H1 (cell line): ENCODE measurements at regions not wholly inside any gene's neighbourhood (a gene's known extent, or its start where the extent isn't known, plus 50 kb on each side); places are given as distances from the start of the nearest gene placed in this dataset.

Source experiments
- CTCF ChIA-PET: fragments of 300-600 bp; sonication (Branson Sonifier 250); formaldehyde crosslinking; loops from one replicate; lab custom pipeline; 2021; ENCODE audit not compliant: partially characterized antibody; lab: Charles Lee
- POLR2A ChIA-PET: fragments of 300-600 bp; sonication (Branson Sonifier 250); formaldehyde crosslinking; loops from one replicate; lab custom pipeline; 2021; ENCODE audit warnings: inconsistent platforms; ENCODE audit not compliant: partially characterized antibody; lab: Charles Lee
- DNase-seq, 2 experiments: peaks; one replicate each; pipeline versions ENCODE4 v3.0.0 to v3.0.0-alpha.2; 2010 to 2022; ENCODE audit warnings: low spot score in 2 of 2, low read depth in 1 of 2, mixed read lengths in 1 of 2
- FAIRE-seq: peaks from 2 replicates; lab custom pipeline; 2011; peaks lifted over from hg19 to GRCh38; lab: Jason Lieb, UNC
- H2AFZ ChIP-seq: 2 replicates; pipeline ENCODE4 v1.8.1; 2012; ENCODE audit warnings: low read length, inconsistent platforms
- H2AK5ac ChIP-seq: 2 replicates; pipeline ENCODE4 v1.6.1; 2013; ENCODE audit warnings: low read depth, low read length
- H2BK120ac ChIP-seq: replicated peaks from 2 replicates; pipeline ENCODE3; 2013; ENCODE audit warnings: low read depth, low read length, inconsistent platforms
- H2BK12ac ChIP-seq: 2 replicates; pipeline ENCODE4 v1.6.1; 2013; ENCODE audit warnings: low read depth, low read length
- H2BK15ac ChIP-seq: 2 replicates; pipeline ENCODE4 v1.6.1; 2013; ENCODE audit warnings: low read length
- H2BK20ac ChIP-seq: 2 replicates; pipeline ENCODE4 v1.6.1; 2013; ENCODE audit warnings: low read length
- H2BK5ac ChIP-seq: 2 replicates; pipeline ENCODE4 v1.6.1; 2013; ENCODE audit warnings: low read depth, low read length
- H3K14ac ChIP-seq: 2 replicates; pipeline ENCODE4 v1.6.1; 2013; ENCODE audit warnings: inconsistent platforms; ENCODE audit not compliant: insufficient read length
- H3K18ac ChIP-seq: 2 replicates; pipeline ENCODE4 v1.6.1; 2013; ENCODE audit warnings: low read length; ENCODE audit errors: extremely low read depth
- H3K23ac ChIP-seq: 2 replicates; pipeline ENCODE4 v1.6.1; 2013; ENCODE audit warnings: inconsistent platforms; ENCODE audit not compliant: insufficient read length
- H3K23me2 ChIP-seq: 2 replicates; pipeline ENCODE4 v1.6.1; 2013; ENCODE audit warnings: low read depth, low read length
- H3K27ac ChIP-seq: 2 replicates; pipeline ENCODE4 v1.6.1; 2011; ENCODE audit warnings: low read depth, low read length, inconsistent platforms
- H3K27me3 ChIP-seq, 4 experiments: replicated peaks in 1 of 4; 1 replicate in 1 of 4; 2 replicates in 3 of 4; pipeline versions ENCODE4 v1.6.1 to v1.8.1; 2011 to 2013; ENCODE audit warnings: low read length in 3 of 4, mild to moderate bottlenecking in 3 of 4, inconsistent platforms in 2 of 4, mixed read lengths in 2 of 4, moderate library complexity in 1 of 4; ENCODE audit not compliant: control insufficient read depth in 3 of 4, insufficient read depth in 3 of 4; ENCODE audit errors: extremely low read depth in 1 of 4
- H3K36me3 ChIP-seq, 4 experiments: 2 replicates each; pipeline versions ENCODE4 v1.6.1 to v1.8.1; 2011 to 2013; ENCODE audit warnings: mild to moderate bottlenecking in 4 of 4, low read length in 3 of 4, moderate library complexity in 2 of 4, control low read depth in 1 of 4, inconsistent platforms in 1 of 4; ENCODE audit not compliant: insufficient read depth in 4 of 4, control insufficient read depth in 2 of 4
- H3K4ac ChIP-seq: replicated peaks from 2 replicates; pipeline ENCODE3; 2013; ENCODE audit warnings: low read length, low read depth, mixed read lengths, inconsistent platforms; ENCODE audit not compliant: insufficient read length
- H3K4me1 ChIP-seq, 4 experiments: replicated peaks in 1 of 4; 1 replicate in 1 of 4; 2 replicates in 3 of 4; pipeline versions ENCODE4 v1.6.1 to v1.8.1; 2011 to 2013; ENCODE audit warnings: low read length in 3 of 4, inconsistent platforms in 2 of 4, mixed read lengths in 1 of 4; ENCODE audit not compliant: insufficient read depth in 4 of 4, control insufficient read depth in 3 of 4
- H3K4me2 ChIP-seq, 2 experiments: 2 replicates each; pipeline versions ENCODE4 v1.6.1 to v1.8.1; 2011 to 2013; ENCODE audit warnings: low read depth in 2 of 2, low read length in 2 of 2, control low read depth in 1 of 2, inconsistent platforms in 1 of 2, mild to moderate bottlenecking in 1 of 2; ENCODE audit not compliant: insufficient read depth in 1 of 2
- H3K4me3 ChIP-seq, 4 experiments: fragments of 200-600, 300-600 bp in 1 of 4; sonication (generic), shearing (Covaris generic), sonication (Bioruptor Twin) in 1 of 4; 2 replicates each; pipeline versions ENCODE4 v1.5.1 to v1.8.1; 2011 to 2016; ENCODE audit warnings: low read length in 4 of 4, low read depth in 3 of 4, control low read depth in 2 of 4, inconsistent platforms in 2 of 4, mild to moderate bottlenecking in 2 of 4, mixed read lengths in 1 of 4, moderate library complexity in 1 of 4; ENCODE audit not compliant: insufficient read depth in 2 of 4; ENCODE audit errors: extremely low read depth in 1 of 4
- H3K56ac ChIP-seq: replicated peaks from 2 replicates; pipeline ENCODE3; 2013; ENCODE audit warnings: low read depth, mild to moderate bottlenecking, mixed read lengths, low read length, inconsistent platforms; ENCODE audit not compliant: insufficient read length
- H3K79me1 ChIP-seq: 2 replicates; pipeline ENCODE4 v1.6.1; 2013; ENCODE audit warnings: low read depth, low read length, control low read depth
- H3K79me2 ChIP-seq, 2 experiments: 2 replicates each; pipeline versions ENCODE4 v1.6.1 to v1.8.1; 2012 to 2013; ENCODE audit warnings: low read length in 2 of 2, mild to moderate bottlenecking in 2 of 2, inconsistent platforms in 1 of 2; ENCODE audit not compliant: insufficient read depth in 2 of 2, control insufficient read depth in 1 of 2
- H3K9ac ChIP-seq, 4 experiments: replicated peaks in 1 of 4; 1 replicate in 1 of 4; 2 replicates in 3 of 4; pipeline versions ENCODE4 v1.6.1 to v1.8.1; 2011 to 2013; ENCODE audit warnings: low read depth in 3 of 4, low read length in 3 of 4, control low read depth in 2 of 4, mild to moderate bottlenecking in 2 of 4, moderate library complexity in 2 of 4, inconsistent platforms in 1 of 4; ENCODE audit errors: extremely low read depth in 1 of 4
- H3K9me3 ChIP-seq, 2 experiments: 2 replicates each; pipeline versions ENCODE4 v1.6.1 to v1.8.1; 2012 to 2013; ENCODE audit warnings: mild to moderate bottlenecking in 2 of 2, moderate library complexity in 2 of 2, control low read depth in 1 of 2, inconsistent platforms in 1 of 2, low read depth in 1 of 2, low read length in 1 of 2, mixed read lengths in 1 of 2; ENCODE audit not compliant: insufficient read depth in 2 of 2
- H4K20me1 ChIP-seq, 2 experiments: replicated peaks in 1 of 2; 2 replicates each; pipeline versions ENCODE3 to v1.8.1; 2011 to 2013; ENCODE audit warnings: inconsistent platforms in 2 of 2, low read length in 2 of 2, mild to moderate bottlenecking in 1 of 2; ENCODE audit not compliant: insufficient read depth in 2 of 2, control insufficient read depth in 1 of 2
- H4K5ac ChIP-seq: 2 replicates; pipeline ENCODE4 v1.6.1; 2013; ENCODE audit warnings: low read length, low read depth, mixed read lengths, inconsistent platforms; ENCODE audit not compliant: insufficient read length
- H4K8ac ChIP-seq: 2 replicates; pipeline ENCODE4 v1.8.0; 2013; ENCODE audit warnings: mild to moderate bottlenecking, moderate library complexity, low read length, inconsistent platforms; ENCODE audit not compliant: insufficient read depth; ENCODE audit errors: extremely low read depth
- H4K91ac ChIP-seq: replicated peaks from 2 replicates; pipeline ENCODE3; 2013; ENCODE audit warnings: low read length, mixed read lengths, inconsistent platforms; ENCODE audit not compliant: insufficient read length
- CBX5 ChIP-seq: fragments of 300-800, 300-1000 bp; sonication (generic); IDR thresholded peaks from 2 replicates; pipeline ENCODE4 v1.7.1; 2016; ENCODE audit warnings: antibody characterized with exemption, low read length, low read depth
- MAFK ChIP-seq: IDR thresholded peaks from 2 replicates; pipeline ENCODE4 v1.6.1; 2012; ENCODE audit warnings: low read depth, mild to moderate bottlenecking, improper control_type of control experiment, low read length
- SIX5 ChIP-seq: IDR thresholded peaks from 2 replicates; pipeline ENCODE4 v1.6.1; 2011; ENCODE audit warnings: mild to moderate bottlenecking, low read depth, low read length
- WGBS, 2 experiments: shearing (Covaris generic) in 1 of 2; methylation state at CpG; one replicate each; pipeline versions ENCODE4 v1.1.6 to v1.1.7; 2013 to 2015; ENCODE audit warnings: low lambda C conversion rate in 2 of 2, mixed read lengths in 2 of 2, inconsistent platforms in 1 of 2, low coverage in 1 of 2, missing lambda C conversion rate in 1 of 2; ENCODE audit not compliant: insufficient replicate concordance in 2 of 2, insufficient coverage in 1 of 2, insufficient read length in 1 of 2; ENCODE audit errors: extremely low coverage in 1 of 2, missing lambda C conversion rate in 1 of 2; 5-methylcytosine and 5-hydroxymethylcytosine counted together

DNA sequence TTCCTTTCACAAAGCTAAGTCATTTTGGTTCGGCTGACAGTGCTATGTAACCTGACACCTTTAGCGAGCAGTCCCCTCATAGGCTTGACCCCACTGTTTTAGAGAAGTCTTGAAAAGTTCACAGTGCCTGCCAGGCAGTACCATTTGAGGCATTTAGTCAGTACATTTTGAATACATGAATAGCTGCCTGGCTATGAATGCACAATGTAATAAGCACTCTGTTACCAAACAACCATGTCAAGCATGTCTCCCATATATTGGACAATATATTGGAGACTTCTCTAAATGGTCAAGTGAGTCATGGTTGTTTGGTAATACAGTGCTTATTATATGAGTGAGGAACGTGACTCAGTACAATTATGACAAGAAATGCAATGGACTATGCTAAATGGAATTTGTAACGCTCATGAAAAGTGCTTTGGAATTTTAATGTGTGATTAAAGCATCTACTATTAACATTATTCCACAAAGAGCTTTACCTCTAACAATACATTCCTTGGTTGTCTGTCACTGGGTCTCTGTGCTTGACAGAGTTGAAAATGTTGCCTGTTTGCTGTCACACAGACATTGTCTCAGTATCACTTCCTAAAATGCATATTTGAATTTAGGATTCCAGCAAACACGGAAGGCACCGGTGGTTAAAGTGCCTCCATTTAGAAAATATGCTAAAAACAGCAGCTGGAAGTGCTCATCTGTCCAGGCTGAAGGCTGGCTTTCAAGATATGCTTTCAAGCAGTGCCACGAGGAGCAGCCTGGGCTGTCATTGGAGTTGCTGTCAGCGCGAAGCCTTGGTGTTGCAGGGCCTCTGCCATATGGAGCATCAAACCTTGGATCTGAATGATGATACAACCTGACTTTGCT is 458.6 kb downstream of the FBXO15 start:
- Histone ChIP-seq H2BK15ac (no peak overlapping the region), H3K4me1 (peaks cover 0 to 13% (median 1%) of the 10 kb centered on the region in 4 experiments; a peak in 4 of 7 replicates), H3K23ac (no peak overlapping the region), H3K23me2 (no peaks in the 10 kb centered on the region), H3K36me3 (no peaks in the 10 kb centered on the region), H3K9me3 (no peaks in the 10 kb centered on the region), H3K18ac (no peak overlapping the region), H4K5ac (no peak overlapping the region), H3K4me2 (no peak overlapping the region; a peak in 1 of 4 replicates), H4K91ac (no peak overlapping the region), H3K4me3 (no peak overlapping the region), H2BK120ac (no peak overlapping the region), H2AK5ac (no peak overlapping the region), H3K79me1 (no peaks in the 10 kb centered on the region), H2BK20ac (no peak overlapping the region), H2AFZ (peak overlapping the region; percentile 60; the same call in 1 of the 2 replicates), H3K27ac (no peak overlapping the region), H3K4ac (no peak overlapping the region), H2BK5ac (no peak overlapping the region), H3K56ac (no peak overlapping the region), H3K14ac (no peak overlapping the region), H3K27me3 (no peaks in the 10 kb centered on the region), H2BK12ac (no peak overlapping the region), H4K20me1 (no peaks in the 10 kb centered on the region), H4K8ac (no peak overlapping the region), H3K9ac (no peak overlapping the region), H3K79me2 (no peaks in the 10 kb centered on the region)
- FAIRE-seq = no peak
- TF ChIP-seq SIX5 (peak; percentile 16; the same call in 1 of the 2 replicates), CBX5 (no peak), MAFK (no peak)
- ChIA-PET CTCF (interaction anchor here (0.7 kb wide), 1 partner anchor 160 kb away, joined by 3 read pairs; no protein-coding TSS in a partner anchor), POLR2A (no interaction called here)
- no peak for DNase-seq
- WGBS, 2 experiments = 77% methylated on average over 9 of the region's 9 CpGs; no CpG with 5 or more reads in 1 of the 2 experiments
